Suprapubic skin (tissue), 4 donors: ENCODE measurements at regions not wholly inside any gene's neighbourhood (a gene's known extent, or its start where the extent isn't known, plus 50 kb on each side); places are given as distances from the start of the nearest gene placed in this dataset.

Experiments used
- DNase-seq, 2 donors: peaks; one replicate each; pipeline ENCODE4 v3.0.0-alpha.2; 2019; ENCODE audit warnings: low spot score in 2 of 2
- H3K27ac ChIP-seq: fragments of 200-600 bp; sonication (generic); one replicate; pipeline ENCODE4 v1.5.1; 2019
- H3K27me3 ChIP-seq: fragments of 200-600 bp; sonication (generic); one replicate; pipeline ENCODE4 v1.5.1; 2019
- H3K36me3 ChIP-seq: fragments of 200-600 bp; sonication (generic); one replicate; pipeline ENCODE4 v1.5.1; 2019
- H3K4me1 ChIP-seq: fragments of 200-600 bp; sonication (generic); one replicate; pipeline ENCODE4 v1.5.1; 2019
- H3K4me3 ChIP-seq: fragments of 200-600 bp; sonication (generic); one replicate; pipeline ENCODE4 v1.5.1; 2019; ENCODE audit warnings: mild to moderate bottlenecking
- H3K9me3 ChIP-seq: fragments of 200-600 bp; sonication (generic); one replicate; pipeline ENCODE4 v1.5.1; 2019
- EP300 ChIP-seq: sonication (generic); formaldehyde crosslinking; IDR thresholded peaks from one replicate; pipeline ENCODE4 v1.6.1; 2017; ENCODE audit warnings: antibody characterized with exemption
- POLR2A ChIP-seq, 2 donors: fragments of 450-650 bp; IDR thresholded peaks; one replicate each; pipeline ENCODE4 v1.6.1; 2017; ENCODE audit warnings: antibody characterized with exemption in 2 of 2, mild to moderate bottlenecking in 2 of 2, moderate library complexity in 2 of 2
- POLR2AphosphoS5 ChIP-seq, 3 donors: sonication (generic); formaldehyde crosslinking; IDR thresholded peaks; one replicate each; pipeline ENCODE4 v1.6.1; 2017; ENCODE audit warnings: antibody characterized with exemption in 3 of 3
- WGBS: methylation state at CpG from one replicate; pipeline ENCODE4 v1.1.5; 2018; 5-methylcytosine and 5-hydroxymethylcytosine counted together
- TF ChIP-seq, protein P1 (sequence below), 2 donors: fragments of 200-600 bp in 1 of 2; fragments of 450-650 bp in 1 of 2; sonication (generic) in 1 of 2; IDR thresholded peaks; one replicate each; pipeline ENCODE4 v1.5.1; 2016 to 2019; ENCODE audit warnings: antibody characterized with exemption in 2 of 2, mild to moderate bottlenecking in 1 of 2, moderate library complexity in 1 of 2

DNA sequence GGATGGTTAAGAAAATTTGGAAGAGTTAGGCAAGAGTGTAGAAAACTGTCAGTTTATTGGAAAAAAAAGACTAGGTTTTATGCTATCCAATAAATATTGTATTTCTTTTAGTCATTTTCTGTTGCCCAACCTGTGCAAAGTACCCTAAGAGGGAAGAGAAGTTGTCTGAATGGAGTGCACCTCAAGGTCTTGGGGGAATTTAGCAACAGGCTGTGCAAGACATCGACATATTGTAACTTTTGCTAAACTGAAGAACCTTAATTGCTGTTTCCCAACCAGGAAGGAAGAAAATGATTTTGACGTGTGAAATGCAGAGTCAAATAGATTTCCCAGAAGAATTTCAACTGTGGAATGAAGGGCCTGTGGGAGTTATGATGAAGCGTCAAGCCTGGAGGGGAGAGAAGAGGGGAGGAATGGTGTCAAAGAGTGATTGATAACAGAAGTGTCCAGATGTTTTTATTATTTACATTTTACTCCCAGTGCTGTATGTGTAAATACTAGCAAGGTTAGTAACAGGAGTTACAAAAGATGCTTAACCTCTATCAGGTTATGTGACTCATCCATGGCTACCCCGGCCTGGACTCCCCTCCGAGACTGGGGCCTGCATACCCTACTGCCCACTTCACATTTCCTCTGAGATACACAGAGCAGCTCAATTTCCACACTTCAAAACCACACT is 246.8 kb downstream of the MYLK4 start:
- no peak for DNase-seq
- Histone ChIP-seq H3K4me1 (peaks cover 14% of the 10 kb centered on the region), H3K36me3 (no peaks in the 10 kb centered on the region), H3K4me3 (no peak overlapping the region), H3K27ac (no peak overlapping the region), H3K27me3 (peaks cover 20% of the 10 kb centered on the region), H3K9me3 (no peaks in the 10 kb centered on the region)
- TF ChIP-seq, protein P1, sequence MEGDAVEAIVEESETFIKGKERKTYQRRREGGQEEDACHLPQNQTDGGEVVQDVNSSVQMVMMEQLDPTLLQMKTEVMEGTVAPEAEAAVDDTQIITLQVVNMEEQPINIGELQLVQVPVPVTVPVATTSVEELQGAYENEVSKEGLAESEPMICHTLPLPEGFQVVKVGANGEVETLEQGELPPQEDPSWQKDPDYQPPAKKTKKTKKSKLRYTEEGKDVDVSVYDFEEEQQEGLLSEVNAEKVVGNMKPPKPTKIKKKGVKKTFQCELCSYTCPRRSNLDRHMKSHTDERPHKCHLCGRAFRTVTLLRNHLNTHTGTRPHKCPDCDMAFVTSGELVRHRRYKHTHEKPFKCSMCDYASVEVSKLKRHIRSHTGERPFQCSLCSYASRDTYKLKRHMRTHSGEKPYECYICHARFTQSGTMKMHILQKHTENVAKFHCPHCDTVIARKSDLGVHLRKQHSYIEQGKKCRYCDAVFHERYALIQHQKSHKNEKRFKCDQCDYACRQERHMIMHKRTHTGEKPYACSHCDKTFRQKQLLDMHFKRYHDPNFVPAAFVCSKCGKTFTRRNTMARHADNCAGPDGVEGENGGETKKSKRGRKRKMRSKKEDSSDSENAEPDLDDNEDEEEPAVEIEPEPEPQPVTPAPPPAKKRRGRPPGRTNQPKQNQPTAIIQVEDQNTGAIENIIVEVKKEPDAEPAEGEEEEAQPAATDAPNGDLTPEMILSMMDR (IDR thresholded peaks at IDR 0.05), result no peak
- no peak for TF ChIP-seq POLR2A (IDR thresholded peaks at IDR 0.05)
- TF ChIP-seq EP300, result no peak
- no peak for TF ChIP-seq POLR2AphosphoS5 (IDR thresholded peaks at IDR 0.05)
- 51% methylated on average over 5 of the region's 5 CpGs for WGBS

DNA sequence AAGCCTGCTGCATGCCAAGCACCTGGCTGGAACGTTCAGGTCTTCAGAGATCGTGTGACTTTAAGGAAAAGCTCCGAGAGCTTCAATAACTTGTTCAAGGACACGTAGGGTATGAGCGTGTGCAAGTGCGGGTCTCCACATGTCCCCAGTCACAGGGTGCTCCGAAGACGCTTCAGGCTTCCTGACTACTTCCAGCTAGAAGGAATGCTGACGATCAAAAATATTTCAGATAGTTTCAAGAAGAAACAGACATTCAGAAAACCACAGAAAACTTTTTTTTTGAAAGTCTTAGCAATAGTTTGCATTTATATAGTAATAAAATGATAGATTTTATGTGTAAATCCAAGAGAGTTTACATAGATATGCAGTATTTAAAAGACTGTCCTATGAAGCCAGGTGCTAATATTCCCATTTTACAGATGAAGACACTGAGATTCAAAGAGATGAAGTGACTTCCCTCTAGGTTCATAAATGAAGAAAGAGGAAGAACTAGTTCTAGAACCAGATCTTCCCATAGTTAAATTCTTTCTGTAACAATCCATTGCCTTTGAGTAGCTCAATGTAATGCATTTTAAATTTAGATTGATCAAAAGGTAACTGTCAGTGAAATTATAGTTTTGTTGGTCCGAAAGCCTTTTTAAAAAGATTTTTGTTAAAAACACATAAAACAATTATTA is 247.6 kb downstream of the MYLK4 start:
- peak overlapping the region; percentile 16 for H3K27ac ChIP-seq
- no peaks in the 10 kb centered on the region for H3K36me3 ChIP-seq
- 45% methylated on average over 10 of the region's 10 CpGs for WGBS
- H3K4me3 ChIP-seq, result no peak overlapping the region
- H3K9me3 ChIP-seq, result no peaks in the 10 kb centered on the region
- TF ChIP-seq POLR2AphosphoS5 (IDR thresholded peaks at IDR 0.05), result no peak
- no peak for TF ChIP-seq EP300
- TF ChIP-seq, protein P1 (IDR thresholded peaks at IDR 0.05), result no peak
- TF ChIP-seq POLR2A (IDR thresholded peaks at IDR 0.05), result no peak
- H3K27me3 ChIP-seq, result peaks cover 12% of the 10 kb centered on the region
- no peak for DNase-seq
- H3K4me1 ChIP-seq, result peaks cover 14% of the 10 kb centered on the region

DNA sequence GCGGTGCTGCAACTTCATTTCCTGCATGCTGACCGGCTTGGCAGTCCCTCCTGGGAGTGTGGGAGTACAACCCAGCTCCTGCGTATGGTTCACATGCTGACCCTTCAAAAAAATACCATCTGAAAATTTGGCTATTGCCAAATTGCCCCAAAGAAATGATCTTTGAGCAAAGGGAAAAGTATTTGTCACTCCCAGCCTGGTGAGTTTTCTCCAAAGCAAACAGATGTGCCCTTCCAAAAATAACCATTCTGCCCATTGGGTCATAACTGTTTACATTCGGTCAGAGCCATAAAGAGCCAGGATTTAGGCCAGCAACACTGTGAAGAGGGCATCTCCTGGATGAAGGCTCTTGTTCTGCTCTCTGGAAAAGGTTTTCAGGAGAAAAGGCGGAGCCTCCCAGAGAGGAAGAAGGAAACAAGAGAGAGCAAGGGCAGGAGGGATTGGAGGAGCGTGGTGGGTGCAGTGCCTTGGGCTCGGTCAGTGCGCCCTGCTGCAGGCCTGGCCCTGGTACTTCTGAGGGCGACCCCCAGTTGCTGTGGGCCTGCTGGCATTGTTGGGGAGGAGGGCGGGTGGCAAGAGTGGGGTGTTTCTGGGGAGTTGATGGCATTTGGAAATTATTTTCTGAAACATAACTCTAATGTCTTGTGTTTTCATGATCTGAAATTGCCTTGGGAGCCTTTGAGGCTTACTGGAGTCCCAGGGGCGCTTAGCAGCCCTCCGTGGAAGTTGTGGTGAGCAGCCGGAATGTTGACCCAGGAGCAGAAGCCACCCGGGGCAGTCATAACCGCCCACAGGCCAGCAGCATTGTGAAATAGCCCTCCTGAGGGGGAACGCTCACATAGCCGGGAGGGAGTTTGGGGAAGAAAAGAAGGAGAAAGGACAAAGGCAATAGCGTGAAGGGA is 248.4 kb downstream of the MYLK4 start:
- H3K36me3 ChIP-seq, result no peaks in the 10 kb centered on the region
- peaks cover 14% of the 10 kb centered on the region for H3K4me1 ChIP-seq
- DNase-seq, result no peak
- no peak overlapping the region for H3K4me3 ChIP-seq
- H3K9me3 ChIP-seq, result no peaks in the 10 kb centered on the region
- H3K27me3 ChIP-seq, result peaks cover 6% of the 10 kb centered on the region
- peak overlapping the region; percentile 16 for H3K27ac ChIP-seq
- no peak for TF ChIP-seq POLR2A (IDR thresholded peaks at IDR 0.05)
- 57% methylated on average over 18 of the region's 18 CpGs for WGBS

DNA sequence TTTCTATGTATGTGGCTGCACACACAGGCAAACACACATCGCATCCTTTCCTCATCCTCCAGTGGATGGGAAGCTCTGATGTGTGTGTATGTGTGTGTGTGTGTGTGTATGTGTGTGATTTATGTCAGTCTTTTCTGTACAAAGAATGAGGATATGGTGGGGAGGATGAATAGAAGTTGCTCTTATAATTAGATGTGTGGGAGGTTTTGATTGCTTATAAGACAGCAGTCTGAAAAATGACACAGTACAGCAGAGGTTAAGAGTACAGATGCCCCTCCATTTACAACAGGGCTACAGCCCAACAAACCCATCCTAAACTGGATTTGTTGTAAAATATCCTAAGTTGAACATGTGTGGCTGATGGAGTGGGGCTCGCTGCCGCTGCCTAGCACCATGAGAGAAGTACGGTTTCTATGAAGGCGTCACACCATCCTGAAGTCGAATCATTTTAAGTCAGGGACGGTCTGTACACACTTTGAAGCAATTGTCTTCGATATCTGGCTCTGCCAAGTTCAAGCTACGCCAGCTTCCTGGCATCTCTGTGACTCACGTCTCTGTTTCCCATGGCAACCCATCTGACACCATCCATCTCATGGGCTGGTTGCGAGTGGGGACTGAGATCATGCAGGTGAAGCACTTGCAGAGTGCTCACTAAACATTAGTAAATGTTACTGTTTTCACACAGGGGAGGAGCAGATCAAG is 252.6 kb downstream of the MYLK4 start:
- TF ChIP-seq EP300 (no peak), POLR2AphosphoS5 (IDR thresholded peaks at IDR 0.05) (no peak), POLR2A (IDR thresholded peaks at IDR 0.05) (no peak)
- TF ChIP-seq, protein P1 (IDR thresholded peaks at IDR 0.05), result no peak

DNA sequence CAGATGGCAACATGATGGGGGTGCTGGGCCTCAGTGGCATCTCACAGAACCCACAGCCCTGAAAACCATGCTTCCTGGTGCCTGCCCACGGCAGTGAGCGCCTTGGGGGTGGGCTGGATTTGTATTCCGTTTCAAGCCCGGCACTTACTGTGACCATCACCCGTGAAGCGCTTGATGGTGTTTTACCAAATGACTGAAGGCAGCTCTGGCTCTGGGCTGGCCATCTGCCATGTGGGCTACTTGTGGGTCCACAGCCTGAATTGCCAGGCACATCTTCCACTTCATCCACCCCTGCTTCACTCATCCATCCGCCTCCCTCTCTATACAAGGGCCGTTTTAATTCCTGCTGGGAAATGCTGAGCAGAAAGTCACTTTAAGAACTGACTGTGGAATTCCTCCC is 250.9 kb upstream of the GMDS start:
- peaks cover 4% of the 10 kb centered on the region for H3K4me1 ChIP-seq
- H3K4me3 ChIP-seq, result no peak overlapping the region
- H3K36me3 ChIP-seq, result no peaks in the 10 kb centered on the region
- DNase-seq, result no peak
- no peaks in the 10 kb centered on the region for H3K27me3 ChIP-seq
- WGBS, result 82% methylated on average over 3 of the region's 8 CpGs
- H3K27ac ChIP-seq, result no peak overlapping the region
- H3K9me3 ChIP-seq, result no peaks in the 10 kb centered on the region
- TF ChIP-seq, protein P1 (IDR thresholded peaks at IDR 0.05), result no peak
- no peak for TF ChIP-seq POLR2AphosphoS5 (IDR thresholded peaks at IDR 0.05)
- TF ChIP-seq POLR2A (IDR thresholded peaks at IDR 0.05), result no peak
- no peak for TF ChIP-seq EP300

More for the DNA sequence above, 252.6 kb downstream of the MYLK4 start:
- DNase-seq, result no peak
- no peak overlapping the region for H3K4me3 ChIP-seq
- 64% methylated on average over 11 of the region's 11 CpGs for WGBS
- no peaks in the 10 kb centered on the region for H3K27me3 ChIP-seq
- H3K36me3 ChIP-seq, result no peaks in the 10 kb centered on the region
- H3K9me3 ChIP-seq, result no peaks in the 10 kb centered on the region
- peaks cover 8% of the 10 kb centered on the region for H3K4me1 ChIP-seq
- H3K27ac ChIP-seq, result no peak overlapping the region
